OCI-LY1 (cell line): ENCODE measurements at regions not wholly inside any gene's neighbourhood (a gene's known extent, or its start where the extent isn't known, plus 50 kb on each side); places are given as distances from the start of the nearest gene placed in this dataset.

ENCODE experiments used
- H2AFZ ChIP-seq: fragments of 200-600 bp; sonication (generic), shearing (Covaris generic); 2 replicates; pipeline ENCODE4 v1.6.0; 2014; ENCODE audit warnings: antibody characterized with exemption, mild to moderate bottlenecking, low read length
- H3F3A ChIP-seq: fragments of 200-600 bp; sonication (generic), shearing (Covaris generic); 2 replicates; pipeline ENCODE4 v1.6.0; 2014; ENCODE audit warnings: mild to moderate bottlenecking, antibody characterized with exemption, low read length, moderate library complexity; ENCODE audit not compliant: insufficient read depth
- H3K27ac ChIP-seq: fragments of 200-600 bp; sonication (generic); 2 replicates; pipeline ENCODE4 v1.5.1; 2014; ENCODE audit warnings: low read length, mixed run types, mild to moderate bottlenecking, low read depth; ENCODE audit not compliant: poor library complexity, severe bottlenecking
- H3K27me3 ChIP-seq: fragments of 200-600 bp; sonication (generic); 2 replicates; pipeline ENCODE4 v1.6.0; 2014; ENCODE audit warnings: antibody characterized with exemption, mild to moderate bottlenecking, low read length, moderate library complexity; ENCODE audit not compliant: insufficient read depth
- H3K36me3 ChIP-seq: fragments of 200-600 bp; sonication (generic); 2 replicates; pipeline ENCODE4 v1.6.1; 2014; ENCODE audit warnings: mild to moderate bottlenecking, antibody characterized with exemption, low read length, moderate library complexity, mixed read lengths; ENCODE audit not compliant: insufficient read depth
- H3K4me1 ChIP-seq: fragments of 200-600 bp; sonication (generic); 2 replicates; pipeline ENCODE4 v1.5.1; 2014; ENCODE audit warnings: mild to moderate bottlenecking, low read length, moderate library complexity; ENCODE audit not compliant: insufficient read depth, severe bottlenecking
- H3K4me2 ChIP-seq: fragments of 200-600 bp; sonication (generic), shearing (Covaris generic); 2 replicates; pipeline ENCODE4 v1.6.1; 2014; ENCODE audit warnings: low read length
- H3K4me3 ChIP-seq: fragments of 200-600 bp; sonication (generic); 2 replicates; pipeline ENCODE4 v1.5.1; 2014; ENCODE audit warnings: low read length, low read depth, mild to moderate bottlenecking, mixed read lengths; ENCODE audit not compliant: poor library complexity, severe bottlenecking
- H3K79me2 ChIP-seq: fragments of 200-600 bp; shearing (Covaris generic); 2 replicates; pipeline ENCODE4 v1.6.1; 2016; ENCODE audit warnings: mixed run types, low read length, mixed read lengths; ENCODE audit not compliant: insufficient read depth
- H3K9ac ChIP-seq: fragments of 200-600 bp; sonication (generic), shearing (Covaris generic); 2 replicates; pipeline ENCODE4 v1.6.1; 2014; ENCODE audit warnings: mild to moderate bottlenecking, low read length, mixed read lengths
- H3K9me2 ChIP-seq: fragments of 200-600 bp; sonication (generic), shearing (Covaris generic); 2 replicates; pipeline ENCODE4 v1.6.1; 2014; ENCODE audit warnings: low read depth, mild to moderate bottlenecking, low read length, mixed read lengths
- H3K9me3 ChIP-seq: fragments of 200-600 bp; shearing (Covaris generic); 2 replicates; pipeline ENCODE4 v1.6.1; 2014; ENCODE audit warnings: low read length, mixed read lengths
- H4K20me1 ChIP-seq: fragments of 200-600 bp; sonication (generic), shearing (Covaris generic); 2 replicates; pipeline ENCODE4 v1.6.0; 2016; ENCODE audit warnings: mild to moderate bottlenecking, low read length; ENCODE audit not compliant: insufficient read depth
- CTCF ChIP-seq: fragments of 200-600 bp; sonication (generic), shearing (Covaris generic); IDR thresholded peaks from 2 replicates; pipeline ENCODE4 v1.5.1; 2017; ENCODE audit warnings: mild to moderate bottlenecking, antibody characterized with exemption, low read length, moderate library complexity, mixed read lengths
- EZH2 ChIP-seq: fragments of 200-600 bp; sonication (generic), shearing (Covaris generic); IDR thresholded peaks from 2 replicates; pipeline ENCODE4 v1.8.0; 2017; ENCODE audit warnings: borderline replicate concordance, mixed run types, mild to moderate bottlenecking, antibody characterized with exemption, low read length, moderate library complexity, mixed read lengths

GRCh38 chr13:64529874-64530485 is 2700.2 kb downstream of the PCDH9 start:
- H2AFZ ChIP-seq = no peak overlapping the region

DNA sequence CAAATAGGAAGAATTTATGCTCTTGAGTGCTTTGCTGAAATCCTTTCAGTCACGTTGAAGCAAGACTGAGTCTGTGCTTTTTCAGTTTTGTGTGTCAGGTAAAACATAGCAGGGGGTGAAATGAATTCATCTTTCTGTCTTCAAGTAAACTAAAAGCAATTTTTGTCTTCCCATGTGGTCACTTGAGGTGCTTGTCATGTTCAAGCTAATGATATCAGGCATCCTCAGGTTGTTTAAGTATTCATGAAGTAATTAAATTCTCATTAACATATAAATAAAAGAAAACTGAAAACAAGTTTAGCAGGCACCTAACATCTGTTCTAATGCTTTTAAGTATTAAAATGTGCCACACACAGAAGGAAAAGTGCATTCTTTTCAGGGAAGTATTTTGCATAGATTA is 2701.3 kb downstream of the PCDH9 start:
- Histone ChIP-seq H3K27me3 (no peaks in the 10 kb centered on the region), H2AFZ (peak overlapping the region; percentile 54), H3F3A (no peaks in the 10 kb centered on the region), H3K9me2 (no peaks in the 10 kb centered on the region), H3K27ac (no peak overlapping the region), H3K9me3 (0 out of 2 replicates have a peak, but pooled peaks cover 2% of the 10 kb centered on the region), H3K4me1 (no peaks in the 10 kb centered on the region), H3K4me2 (no peak overlapping the region), H3K4me3 (no peak overlapping the region), H3K79me2 (no peaks in the 10 kb centered on the region), H3K9ac (no peak overlapping the region), H4K20me1 (no peaks in the 10 kb centered on the region), H3K36me3 (no peaks in the 10 kb centered on the region)
- TF ChIP-seq EZH2 = no peak

More at GRCh38 chr13:64529874-64530485, 2700.2 kb downstream of the PCDH9 start:
- peak; percentile 59; the same call in 1 of the 2 replicates for TF ChIP-seq CTCF
- no peak for TF ChIP-seq EZH2
- Histone ChIP-seq H3K4me1 (no peaks in the 10 kb centered on the region), H4K20me1 (no peaks in the 10 kb centered on the region), H3K4me2 (no peak overlapping the region), H3K36me3 (no peaks in the 10 kb centered on the region), H3K9me2 (no peaks in the 10 kb centered on the region), H3K27ac (no peak overlapping the region), H3K4me3 (no peak overlapping the region), H3K79me2 (no peaks in the 10 kb centered on the region), H3F3A (no peaks in the 10 kb centered on the region), H3K27me3 (no peaks in the 10 kb centered on the region), H3K9ac (no peak overlapping the region), H3K9me3 (0 out of 2 replicates have a peak, but pooled peaks cover 2% of the 10 kb centered on the region)

DNA sequence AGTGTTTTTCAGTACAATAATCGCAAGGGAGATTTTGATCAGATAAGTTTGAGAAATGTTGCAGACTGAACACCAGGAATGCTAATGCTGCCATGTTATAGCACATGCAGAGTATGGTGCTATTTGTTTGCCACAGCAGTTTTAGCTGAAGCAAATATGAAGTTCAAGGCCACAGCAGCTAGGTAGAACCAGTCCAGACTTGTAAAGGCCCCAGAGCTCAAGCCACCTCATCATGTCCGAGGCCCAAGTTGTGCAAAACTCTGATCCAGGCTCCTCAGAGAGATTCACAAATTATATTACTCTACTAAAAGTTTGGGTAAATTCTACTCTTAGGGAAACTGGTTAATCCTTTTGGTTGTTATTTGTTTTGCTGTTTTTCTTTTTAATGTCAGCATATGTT is 2702.6 kb downstream of the PCDH9 start:
- Histone ChIP-seq H3K9ac (no peak overlapping the region), H3K36me3 (no peaks in the 10 kb centered on the region), H3K79me2 (no peaks in the 10 kb centered on the region), H3K9me2 (no peaks in the 10 kb centered on the region), H4K20me1 (no peaks in the 10 kb centered on the region), H3K9me3 (peaks cover 4% of the 10 kb centered on the region; the same call in 1 of the 2 replicates), H3F3A (no peaks in the 10 kb centered on the region), H3K4me1 (no peaks in the 10 kb centered on the region), H3K4me2 (no peak overlapping the region), H3K27ac (no peak overlapping the region), H3K4me3 (no peak overlapping the region), H3K27me3 (no peaks in the 10 kb centered on the region), H2AFZ (no peak overlapping the region)
- TF ChIP-seq EZH2 (no peak), CTCF (no peak)

DNA sequence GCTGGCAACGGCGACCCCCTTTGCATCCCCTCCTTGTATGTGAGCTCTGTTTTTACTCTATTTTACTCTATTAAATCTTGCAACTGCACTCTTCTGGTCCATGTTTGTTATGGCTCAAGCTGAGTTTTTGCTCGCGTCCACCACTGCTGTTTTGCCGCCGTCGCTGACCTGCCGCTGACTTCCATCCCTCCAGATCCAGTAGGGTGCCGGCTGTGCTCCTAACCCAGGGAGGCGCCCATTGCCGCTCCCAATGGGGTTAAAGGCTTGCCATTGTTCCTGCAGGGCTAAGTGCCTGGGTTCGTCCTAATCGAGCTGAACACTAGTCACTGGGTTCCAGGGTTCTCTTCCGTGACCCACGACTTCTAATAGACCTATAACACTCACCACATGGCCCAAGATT is 2704.4 kb downstream of the PCDH9 start:
- no peak overlapping the region for H3K4me3 ChIP-seq
- no peak overlapping the region for H3K9ac ChIP-seq
- no peak overlapping the region for H2AFZ ChIP-seq
- H3F3A ChIP-seq = no peaks in the 10 kb centered on the region
- no peaks in the 10 kb centered on the region for H3K79me2 ChIP-seq
- H4K20me1 ChIP-seq = no peaks in the 10 kb centered on the region
- no peaks in the 10 kb centered on the region for H3K27me3 ChIP-seq
- no peak overlapping the region for H3K4me2 ChIP-seq
- H3K9me2 ChIP-seq = no peaks in the 10 kb centered on the region
- H3K9me3 ChIP-seq = peaks cover 4% of the 10 kb centered on the region; the same call in 1 of the 2 replicates
- H3K27ac ChIP-seq = no peak overlapping the region
- TF ChIP-seq CTCF (no peak), EZH2 (no peak)
- no peaks in the 10 kb centered on the region; the same call in 1 of the 2 replicates for H3K36me3 ChIP-seq
- H3K4me1 ChIP-seq = no peaks in the 10 kb centered on the region
